Suprapubic skin (tissue), 4 donors: ENCODE measurements at regions not wholly inside any gene's neighbourhood (a gene's known extent, or its start where the extent isn't known, plus 50 kb on each side); places are given as distances from the start of the nearest gene placed in this dataset.

Experiments used
- CTCF ChIP-seq, 2 donors: fragments of 200-600 bp in 1 of 2; fragments of 450-650 bp in 1 of 2; sonication (generic) in 1 of 2; IDR thresholded peaks; one replicate each; pipeline ENCODE4 v1.5.1; 2016 to 2019; ENCODE audit warnings: antibody characterized with exemption in 2 of 2, mild to moderate bottlenecking in 1 of 2, moderate library complexity in 1 of 2
- POLR2A ChIP-seq, 2 donors: fragments of 450-650 bp; IDR thresholded peaks; one replicate each; pipeline ENCODE4 v1.6.1; 2017; ENCODE audit warnings: antibody characterized with exemption in 2 of 2, mild to moderate bottlenecking in 2 of 2, moderate library complexity in 2 of 2
- POLR2AphosphoS5 ChIP-seq, 3 donors: sonication (generic); formaldehyde crosslinking; IDR thresholded peaks; one replicate each; pipeline ENCODE4 v1.6.1; 2017; ENCODE audit warnings: antibody characterized with exemption in 3 of 3

GRCh38 chr1:2940178-2940577 lies 81.1 kb upstream of the ACTRT2 start:
- TF ChIP-seq CTCF (IDR thresholded peaks at IDR 0.05) (no peak), POLR2A (IDR thresholded peaks at IDR 0.05) (no peak), POLR2AphosphoS5 (IDR thresholded peaks at IDR 0.05) (no peak)
